HS-5 (cell line): ENCODE measurements at regions not wholly inside any gene's neighbourhood (a gene's known extent, or its start where the extent isn't known, plus 50 kb on each side); places are given as distances from the start of the nearest gene placed in this dataset.
A peak's percentile ranks its signal among the peaks of the same experiment; 100 is the strongest.

ENCODE experiments used
- DNase-seq: peaks from one replicate; pipeline ENCODE4 v3.0.0-alpha.2; 2012; ENCODE audit warnings: low read depth

DNA sequence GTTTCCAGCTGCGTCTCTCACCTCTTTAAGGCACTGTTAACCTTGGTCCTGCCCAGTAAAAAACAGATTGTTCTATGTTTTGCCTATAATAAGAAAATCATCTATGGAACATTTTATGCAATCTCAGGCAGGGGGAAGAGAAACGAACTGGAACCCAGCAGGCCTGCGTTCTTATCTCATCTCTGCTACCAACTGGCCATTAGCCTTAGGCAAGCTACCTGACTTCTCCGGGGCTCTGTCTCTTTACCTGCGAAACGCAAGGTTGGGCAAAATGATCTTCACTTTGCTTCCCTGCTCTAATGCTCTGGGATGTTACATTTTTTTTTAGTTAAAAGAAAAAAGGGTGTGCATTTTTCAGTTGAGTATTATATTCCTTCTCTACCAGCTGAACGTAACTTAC, 70.5 kb upstream of the WIPF1 start:
- no peak for DNase-seq

- no peak for DNase-seq
Observed at GRCh38 chr2:174667250-174667860, 69.8 kb upstream of the WIPF1 start.

GRCh38 chr2:174666845-174667244, 69.2 kb upstream of the WIPF1 start:
- DNase-seq, result no peak

- DNase-seq, result no peak
Observed at GRCh38 chr2:174666312-174666711, 68.7 kb upstream of the WIPF1 start.

DNA sequence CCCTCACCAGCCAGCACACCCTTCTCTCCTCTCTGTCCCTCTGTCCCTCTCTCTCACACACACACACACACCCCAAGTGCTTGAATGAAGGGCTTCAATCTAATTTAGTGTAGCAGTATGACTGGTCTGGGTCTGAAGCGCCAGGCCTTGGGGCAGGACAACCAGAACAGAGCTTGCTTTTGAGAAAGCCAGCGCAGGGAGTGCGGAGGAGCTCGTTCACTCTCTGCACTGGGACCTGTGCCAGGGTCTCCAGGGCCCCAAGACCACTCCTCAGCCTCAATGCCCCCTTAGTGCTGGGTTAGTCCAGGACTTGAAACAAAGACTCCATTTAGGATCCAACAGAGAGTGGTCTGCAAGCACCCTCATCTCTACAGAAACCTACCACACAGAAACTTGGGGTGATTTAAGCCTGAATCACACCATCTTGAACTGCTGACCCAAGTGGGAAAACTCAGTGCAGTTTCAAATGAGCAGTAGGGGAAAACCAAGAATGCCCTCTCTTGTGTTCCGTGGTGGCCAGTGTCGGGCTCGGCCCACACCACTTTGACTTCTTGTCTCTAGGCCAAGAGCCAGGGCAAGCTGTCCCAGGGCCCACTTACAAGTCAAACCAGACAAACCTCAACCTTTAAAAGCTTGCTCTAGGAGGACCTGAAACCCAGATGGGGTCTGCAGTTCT, 66.6 kb upstream of the WIPF1 start:
- no peak for DNase-seq

GRCh38 chr2:174663550-174663949, 65.9 kb upstream of the WIPF1 start:
- peak; percentile 45 for DNase-seq

DNA sequence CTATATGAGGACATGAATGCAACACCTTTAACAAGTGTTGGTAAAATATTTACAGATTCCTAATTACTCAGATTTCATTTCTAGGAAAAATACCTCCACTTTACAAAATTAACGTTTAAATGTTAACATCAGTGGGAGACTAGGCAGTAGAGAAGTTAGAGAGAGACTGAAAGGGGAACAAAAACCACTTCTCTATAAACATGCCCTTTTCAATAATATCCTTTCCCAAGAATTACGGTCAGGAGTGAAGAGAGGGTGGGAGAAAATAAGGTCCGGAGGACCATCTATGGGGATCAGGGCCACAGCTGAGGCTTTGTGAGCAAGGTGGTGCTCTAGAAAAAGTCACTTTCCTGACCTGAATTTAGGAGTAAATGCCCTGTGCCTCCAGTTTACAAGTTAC, 65.3 kb upstream of the WIPF1 start:
- DNase-seq, result no peak

DNA sequence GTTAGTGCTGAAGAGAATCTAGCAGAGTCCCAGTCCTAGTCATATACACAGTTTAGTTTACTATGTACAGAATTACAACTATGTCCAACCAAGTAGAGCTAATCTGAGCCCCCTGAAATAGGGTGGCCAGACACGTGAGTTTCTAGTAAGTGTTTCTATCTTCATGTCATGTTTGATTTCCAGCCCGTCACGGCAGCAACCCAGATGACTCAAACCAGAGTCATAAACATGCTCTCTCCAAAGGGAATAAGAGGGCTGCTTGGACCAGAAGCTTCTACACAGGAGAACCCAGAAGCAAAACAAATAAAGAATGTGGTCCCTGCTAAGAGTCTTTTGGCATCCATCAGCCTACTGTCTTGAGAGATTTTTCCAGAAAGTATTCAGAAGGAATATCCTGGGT, 64.9 kb upstream of the WIPF1 start:
- peak; percentile 53 for DNase-seq

- DNase-seq, result no peak
Observed at GRCh38 chr2:174660984-174661675, 63.5 kb upstream of the WIPF1 start.

DNA sequence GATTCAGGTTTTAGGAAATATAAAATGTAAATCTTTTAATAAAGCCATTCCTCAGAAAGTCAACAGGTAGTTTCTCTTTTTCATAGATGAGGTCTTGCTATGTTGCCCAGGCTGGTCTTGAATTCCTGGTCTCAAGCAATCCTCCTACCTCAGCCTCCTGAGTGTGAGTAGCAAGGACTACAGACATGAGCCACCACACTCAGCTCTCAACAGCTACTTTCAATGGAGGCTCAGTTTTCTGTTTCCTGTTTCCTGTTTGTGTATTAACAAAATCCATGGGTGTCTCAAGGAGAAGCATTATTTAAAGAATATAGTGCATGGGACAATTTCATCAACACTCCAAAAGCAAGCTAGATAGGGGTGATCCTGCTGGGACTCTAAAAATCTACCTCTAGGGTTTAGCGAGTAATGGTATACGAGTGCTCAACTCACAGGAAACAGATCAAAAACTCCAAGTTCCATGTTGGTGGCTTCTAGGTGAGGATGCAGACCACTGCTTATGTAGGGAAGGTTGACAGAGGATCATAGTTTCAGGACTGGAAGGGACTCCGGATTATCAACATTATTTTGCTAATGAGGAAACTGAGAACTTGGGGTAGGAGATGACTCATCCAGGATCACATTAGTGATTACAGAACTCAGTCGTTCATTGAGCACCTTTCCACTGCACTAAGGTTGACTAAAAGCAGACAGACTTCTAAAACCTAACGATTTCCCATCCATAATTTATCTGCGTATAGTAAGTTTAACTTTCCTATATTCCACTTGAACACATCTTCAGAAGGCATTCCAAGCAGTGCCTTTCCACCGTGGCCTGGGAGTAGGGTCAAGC, 61.7 kb upstream of the WIPF1 start:
- DNase-seq, result no peak

DNA sequence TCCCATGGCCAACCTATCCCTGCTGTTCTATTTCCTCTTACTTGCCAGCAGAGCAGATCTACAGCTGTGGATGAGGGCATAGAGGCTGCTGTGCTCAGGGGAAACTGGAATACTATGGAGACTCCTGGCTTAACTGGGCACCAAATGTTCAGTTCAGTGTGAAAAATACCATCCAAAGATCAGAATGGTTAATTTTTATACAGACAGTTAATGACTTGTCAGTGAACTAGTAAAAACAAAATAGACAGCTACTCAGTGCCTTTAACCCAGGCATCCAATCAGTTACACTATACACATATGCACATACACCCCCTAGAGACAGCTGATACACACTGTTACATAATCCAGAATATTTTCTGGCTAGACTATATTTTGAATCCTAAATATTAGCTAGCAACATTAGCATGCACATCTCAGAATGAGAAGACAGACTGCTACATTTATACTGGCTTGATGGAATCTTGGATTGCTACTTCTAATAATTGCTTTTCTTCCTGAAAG, 59.1 kb upstream of the WIPF1 start:
- DNase-seq, result no peak

- no peak for DNase-seq
Observed at GRCh38 chr2:174656035-174656434, 58.4 kb upstream of the WIPF1 start.

DNA sequence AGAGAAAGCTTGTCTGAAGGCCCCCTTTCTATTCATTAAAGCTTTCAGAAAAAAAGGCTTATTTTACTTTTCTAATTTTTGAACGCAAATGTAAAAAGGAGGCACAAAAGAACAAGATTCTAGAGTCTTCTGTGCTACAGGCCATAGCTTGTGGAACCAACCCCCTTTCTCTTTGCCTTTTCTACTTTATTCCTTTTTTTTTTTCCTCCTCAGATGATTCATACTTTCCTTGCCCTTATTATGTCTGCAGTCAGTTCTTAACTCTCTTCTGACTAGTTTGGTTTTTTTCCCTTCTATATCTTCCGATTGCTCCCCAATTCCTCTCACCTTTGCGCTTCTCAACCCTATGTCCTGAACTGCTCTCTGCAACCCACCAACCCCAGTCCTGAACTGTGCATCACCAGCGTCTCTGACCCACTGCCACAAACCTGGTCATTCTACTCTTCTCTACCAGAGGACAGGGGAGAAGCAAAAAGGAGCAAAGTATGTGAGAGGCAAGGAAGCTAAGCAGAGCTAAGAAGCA, 56.9 kb upstream of the WIPF1 start:
- DNase-seq, result no peak

- no peak for DNase-seq
Observed at GRCh38 chr2:174648896-174649295, 51.3 kb upstream of the WIPF1 start.
